Medulla oblongata (tissue), 1 donor: ENCODE measurements at regions not wholly inside any gene's neighbourhood (a gene's known extent, or its start where the extent isn't known, plus 50 kb on each side); places are given as distances from the start of the nearest gene placed in this dataset.

Experiments used
- DNase-seq: peaks from one replicate; pipeline ENCODE4 v3.0.0-alpha.2; 2015; ENCODE audit errors: extremely low spot score

DNA sequence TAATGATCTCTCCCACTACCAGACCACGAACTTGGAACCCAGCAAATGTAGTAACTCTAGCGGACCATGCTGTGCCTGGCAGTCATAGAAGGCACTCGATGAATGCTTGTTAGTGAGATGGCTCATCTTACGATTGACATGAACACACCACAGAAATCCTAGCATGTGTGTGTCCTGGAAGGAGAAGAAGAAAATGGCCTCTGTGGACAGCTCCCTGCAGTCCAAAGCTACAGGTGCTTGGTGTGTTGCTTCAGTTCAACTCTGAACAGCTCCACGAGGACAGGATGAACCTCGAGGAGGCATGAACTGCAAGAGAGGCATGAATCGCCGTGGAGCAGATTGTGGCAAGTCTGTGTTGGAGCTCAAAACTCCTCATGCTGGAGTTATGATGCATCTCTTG is 93.5 kb downstream of the KLF6 start:
- DNase-seq, result no peak

DNA sequence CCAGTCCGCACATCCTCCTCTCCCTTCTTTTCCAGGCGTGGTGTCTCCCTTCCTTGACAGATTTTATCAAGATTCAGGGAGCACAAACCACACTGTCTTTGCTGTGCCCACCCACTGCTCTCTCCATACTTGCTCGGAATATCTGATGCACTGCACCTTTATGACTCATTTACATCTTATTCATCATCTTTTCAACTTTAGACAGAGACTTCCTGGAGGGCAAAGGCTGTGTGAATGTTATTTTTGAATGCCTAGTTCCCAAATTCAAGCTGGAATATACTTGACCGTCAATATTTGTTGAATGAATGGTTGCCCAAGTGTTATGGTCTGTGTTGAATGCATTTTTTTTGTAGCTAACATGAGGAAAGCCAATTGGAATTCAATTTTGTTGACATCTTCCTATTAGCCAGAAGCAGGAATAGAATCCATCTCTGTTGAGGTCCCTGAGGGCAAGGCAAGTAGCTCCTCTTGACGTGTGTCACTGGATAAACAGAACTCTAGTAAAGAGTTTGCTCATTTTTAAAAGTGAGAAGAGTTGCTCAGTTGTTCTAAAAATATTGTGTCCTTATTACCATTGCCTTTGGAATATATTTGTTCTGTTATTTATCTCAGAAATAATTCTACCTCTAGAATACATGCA is 95.0 kb downstream of the KLF6 start:
- no peak for DNase-seq

DNA sequence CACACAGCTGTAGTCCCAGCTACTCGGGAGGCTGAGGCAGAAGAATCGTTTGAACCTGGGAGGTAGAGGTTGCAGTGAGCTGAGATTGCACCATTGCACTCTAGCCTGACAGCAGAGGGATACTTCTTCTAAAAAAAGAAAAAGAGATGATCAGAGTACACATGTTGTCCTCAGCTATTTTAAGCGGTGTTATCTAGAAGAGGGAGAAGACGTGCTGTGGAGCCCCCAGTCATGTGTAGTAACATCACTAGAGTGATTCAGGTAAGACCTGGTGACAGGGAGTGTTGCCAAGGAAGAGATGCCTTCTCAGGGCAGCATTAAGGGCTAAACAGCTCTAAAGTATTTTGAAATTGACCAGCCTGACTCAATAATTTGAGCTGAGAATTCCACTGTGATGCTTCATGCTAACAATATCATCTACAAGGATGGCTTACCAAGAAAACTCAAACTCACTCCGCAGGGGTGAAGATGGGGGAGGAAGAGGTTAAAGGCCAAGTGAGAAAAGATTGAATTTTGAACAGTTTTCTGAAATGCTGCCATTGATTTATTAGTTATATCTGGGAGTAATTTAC is 97.4 kb downstream of the KLF6 start:
- no peak for DNase-seq

DNA sequence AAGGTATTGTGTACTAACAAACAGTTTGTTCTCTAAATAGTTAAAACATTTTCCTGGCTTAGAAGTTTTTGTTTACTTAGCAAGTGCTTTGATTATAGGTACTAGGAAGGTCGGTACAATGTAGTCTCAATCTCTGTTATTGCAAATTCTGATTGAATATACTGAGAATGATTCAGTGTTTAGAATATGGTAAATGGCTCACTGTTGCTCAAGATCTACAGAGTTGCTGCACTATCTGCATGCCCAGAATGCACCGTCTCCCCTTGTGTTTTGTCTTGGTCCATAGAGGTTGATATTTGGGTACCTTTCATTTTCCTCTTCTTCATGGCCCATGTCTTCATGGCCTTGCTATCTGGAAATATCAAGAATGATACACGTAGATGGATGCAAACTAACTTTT is 99.6 kb downstream of the KLF6 start:
- DNase-seq, result no peak

DNA sequence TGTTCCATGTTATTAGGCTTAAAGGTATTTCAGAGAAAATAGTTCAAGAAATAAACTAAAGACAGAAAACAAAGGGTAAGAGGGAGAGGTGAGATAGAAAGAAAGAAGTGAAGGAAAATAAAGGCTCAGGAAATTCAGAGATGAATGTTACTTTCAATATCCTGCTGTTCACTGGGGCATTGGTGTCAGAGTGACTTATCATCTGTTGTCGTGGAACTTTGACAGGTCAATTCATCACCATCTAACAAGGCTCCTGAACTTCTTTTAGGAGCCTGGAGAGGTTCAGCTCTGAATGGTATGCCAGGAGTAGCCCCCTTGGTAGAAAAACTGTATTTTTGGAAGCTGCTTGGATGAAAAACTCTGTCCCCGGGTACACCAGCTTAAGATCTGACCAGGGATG is 100.1 kb downstream of the KLF6 start:
- DNase-seq, result no peak

DNA sequence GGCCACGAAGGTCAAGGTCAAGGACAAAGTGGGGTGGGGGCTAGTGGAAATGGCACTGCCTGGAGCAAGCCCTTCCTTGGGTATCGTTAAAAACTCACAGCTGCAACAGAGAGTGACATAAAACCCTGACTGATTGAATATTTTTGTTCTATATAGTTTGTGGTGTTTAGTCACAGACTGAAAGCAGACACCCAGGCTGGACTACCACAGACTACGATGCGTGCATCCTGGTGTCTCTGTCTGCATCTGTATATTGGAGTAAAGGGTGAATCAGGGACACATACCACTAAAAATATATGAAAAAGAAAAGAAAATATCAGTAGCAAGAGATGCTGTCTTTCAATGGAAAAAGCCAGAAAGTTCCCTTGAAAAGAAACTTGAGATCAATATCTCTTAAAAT is 101.4 kb downstream of the KLF6 start:
- no peak for DNase-seq

DNA sequence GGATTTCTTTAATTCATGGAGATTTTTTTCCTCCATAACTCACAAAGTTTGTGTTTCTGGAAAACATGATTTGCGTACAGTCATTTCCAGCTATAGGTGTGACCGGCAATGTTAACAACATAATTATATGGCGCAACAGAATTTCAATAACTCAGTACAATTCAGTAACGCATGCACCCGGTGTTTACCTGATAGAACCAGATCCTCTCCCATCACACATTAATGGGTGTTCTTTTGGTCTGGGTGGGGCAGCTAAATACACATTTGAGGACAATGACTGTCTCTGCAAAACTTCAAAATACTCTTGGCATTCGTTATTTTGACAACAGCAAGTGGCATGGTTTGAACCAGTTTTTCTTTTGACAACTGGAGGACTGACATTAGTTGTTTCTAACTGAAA is 102.3 kb downstream of the KLF6 start:
- no peak for DNase-seq

DNA sequence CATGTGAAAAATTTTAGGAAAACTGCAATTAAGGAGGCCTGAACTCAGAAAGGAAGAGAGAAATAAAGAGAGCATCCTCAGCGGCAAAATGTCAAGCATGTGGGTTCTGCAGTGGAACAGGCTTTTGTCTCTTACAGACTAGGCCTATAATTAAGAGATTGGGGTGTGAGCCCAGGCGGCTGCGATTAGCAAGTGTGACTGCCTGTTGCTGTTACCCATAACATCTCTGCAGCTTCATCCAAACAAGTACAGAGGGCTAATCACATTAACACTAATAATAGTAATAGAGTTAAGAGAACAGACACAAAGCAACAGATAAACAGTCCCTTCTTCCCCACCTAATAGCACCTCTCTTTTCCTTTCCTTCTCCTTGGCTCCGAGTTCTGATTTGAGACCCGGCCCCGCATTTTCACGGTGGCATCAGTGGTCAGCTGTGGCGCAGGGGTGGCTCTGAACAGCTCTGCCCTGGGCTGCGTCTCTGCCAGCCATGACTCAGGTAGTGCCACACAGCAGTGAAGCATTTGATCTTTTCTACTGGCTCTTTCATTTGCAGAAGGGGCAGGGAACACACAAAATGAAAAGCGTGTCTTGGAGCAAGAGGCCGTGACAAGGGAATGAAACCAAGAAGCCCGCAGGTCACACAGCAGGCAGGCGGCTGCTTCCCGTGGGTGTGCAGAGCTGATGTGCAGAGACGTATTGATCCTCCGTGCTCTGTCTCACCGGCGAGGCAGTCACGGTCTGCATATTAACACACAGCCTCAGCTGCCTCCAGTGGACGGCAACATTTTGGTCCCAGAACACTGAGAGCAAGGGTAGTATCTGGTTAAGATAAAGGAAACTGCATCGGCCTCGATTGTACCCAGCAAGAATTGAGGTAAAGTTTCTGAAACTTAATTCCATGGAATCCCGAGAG is 103.1 kb downstream of the KLF6 start:
- no peak for DNase-seq

DNA sequence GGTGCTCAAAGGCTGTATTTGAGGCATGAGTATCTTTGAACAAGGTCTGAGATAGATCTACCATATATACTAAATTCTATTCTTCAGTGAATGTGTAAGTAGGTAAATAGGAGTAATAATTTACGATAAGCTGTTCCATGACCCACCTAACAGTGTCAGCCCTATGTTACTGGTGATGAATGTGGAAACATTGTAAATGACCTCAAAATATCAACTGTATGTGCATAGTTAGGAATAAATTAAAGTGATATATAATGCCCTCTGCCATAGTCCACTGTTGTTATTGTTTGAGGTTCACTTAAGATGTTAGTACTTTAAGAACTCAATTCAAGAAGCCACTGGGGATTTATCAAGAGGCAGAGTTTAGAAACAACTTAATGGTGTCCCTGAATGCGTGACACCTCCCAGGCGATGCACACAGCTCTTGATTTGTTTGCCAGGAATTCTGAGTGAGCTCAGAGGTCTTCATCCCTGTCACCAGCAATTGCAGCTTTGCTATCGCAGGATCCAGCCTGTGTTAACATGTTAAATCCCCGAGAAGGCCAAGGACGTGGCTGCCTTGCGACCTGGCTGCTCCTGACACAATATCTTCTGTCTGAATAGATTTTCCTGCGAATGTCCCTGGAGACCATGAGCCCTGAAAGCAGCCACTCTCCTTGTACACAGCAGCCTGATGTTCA is 104.9 kb downstream of the KLF6 start:
- no peak for DNase-seq

DNA sequence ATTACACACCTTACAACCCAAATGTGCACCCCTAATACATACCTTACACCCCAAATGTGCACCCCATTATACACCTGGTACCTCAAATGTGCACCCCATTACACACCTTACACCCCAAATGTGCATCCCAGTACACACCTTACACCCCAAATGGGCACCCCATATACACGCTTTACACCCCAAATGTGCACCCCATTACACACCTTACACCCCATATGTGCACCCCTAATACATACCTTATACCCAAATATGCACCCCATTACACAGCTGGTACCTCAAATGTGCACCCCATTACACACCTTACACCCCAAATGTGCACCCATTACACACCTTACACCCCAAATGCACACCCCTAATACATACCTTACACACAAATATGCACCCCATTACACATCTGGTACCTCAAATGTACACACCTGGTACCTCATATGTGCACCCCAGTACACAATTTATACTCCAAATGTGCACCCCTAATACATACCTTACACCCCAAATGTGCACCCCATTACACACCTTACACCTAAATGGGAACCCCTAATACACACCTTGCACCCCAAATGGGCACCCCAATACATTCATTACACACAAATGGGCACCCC is 106.3 kb downstream of the KLF6 start:
- DNase-seq, result no peak

DNA sequence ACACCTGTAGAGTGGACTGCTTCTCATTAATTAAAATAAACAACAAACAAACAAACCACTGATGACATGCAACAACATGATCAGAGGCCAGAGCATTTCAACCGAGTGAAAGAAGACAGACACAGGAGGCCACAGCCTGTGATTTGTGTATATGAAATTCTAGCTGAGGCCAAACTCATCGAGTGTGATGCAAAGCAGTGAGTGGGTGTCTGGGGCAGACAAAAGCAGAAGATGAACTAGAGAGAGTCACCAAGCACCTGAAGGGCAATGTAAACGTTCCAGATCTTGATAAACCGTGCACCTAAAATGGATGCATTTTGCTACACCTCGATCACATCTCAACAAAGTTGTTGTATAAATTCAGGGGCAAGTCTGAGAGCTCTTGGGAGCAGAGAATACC is 108.4 kb downstream of the KLF6 start:
- DNase-seq, result no peak

DNA sequence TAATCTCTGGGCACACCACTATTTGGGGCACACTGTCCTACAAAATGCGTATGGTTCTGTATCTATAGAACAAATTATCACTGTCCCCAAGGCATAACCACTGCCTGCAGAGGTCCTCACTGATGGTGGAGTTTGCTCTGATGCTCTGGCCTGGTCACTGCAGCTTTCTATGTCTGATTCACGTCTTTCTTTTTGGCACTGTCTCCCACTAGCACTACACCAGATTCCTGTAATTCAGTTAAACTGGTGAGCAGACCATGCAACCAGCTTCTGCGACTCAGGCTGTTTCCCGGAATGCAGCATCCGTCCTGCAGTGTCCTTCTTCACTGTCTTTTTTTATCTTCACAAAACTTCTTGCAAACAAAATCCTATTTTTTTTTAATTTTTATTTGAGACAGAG is 112.8 kb downstream of the KLF6 start:
- no peak for DNase-seq

DNA sequence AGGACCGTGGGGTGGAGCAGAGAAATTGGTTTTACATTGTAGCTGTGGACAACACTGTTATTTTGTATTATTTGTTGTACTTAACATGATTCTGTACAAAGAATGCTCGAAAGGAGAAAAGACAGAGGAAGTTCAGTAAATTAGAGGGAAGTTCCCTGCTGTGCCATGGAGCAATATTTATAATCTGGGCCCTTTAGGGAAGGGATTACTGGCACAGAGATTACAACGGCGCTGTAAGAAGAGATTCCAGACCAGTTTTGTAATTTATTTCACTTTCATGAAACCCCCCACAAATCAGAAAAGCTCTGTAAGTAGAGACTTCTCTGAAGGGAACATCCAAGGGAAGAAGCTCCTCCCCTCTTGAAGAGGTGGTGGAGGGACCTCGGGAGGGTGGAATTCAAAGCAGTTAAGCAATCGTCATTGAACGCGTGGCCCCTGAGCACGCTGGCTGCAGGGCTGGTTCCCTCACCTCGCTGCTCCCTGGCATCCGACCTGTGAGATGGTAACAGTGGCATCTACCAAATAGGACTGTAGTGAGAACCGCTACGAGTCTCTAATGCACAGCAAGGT is 113.5 kb downstream of the KLF6 start:
- DNase-seq, result no peak

DNA sequence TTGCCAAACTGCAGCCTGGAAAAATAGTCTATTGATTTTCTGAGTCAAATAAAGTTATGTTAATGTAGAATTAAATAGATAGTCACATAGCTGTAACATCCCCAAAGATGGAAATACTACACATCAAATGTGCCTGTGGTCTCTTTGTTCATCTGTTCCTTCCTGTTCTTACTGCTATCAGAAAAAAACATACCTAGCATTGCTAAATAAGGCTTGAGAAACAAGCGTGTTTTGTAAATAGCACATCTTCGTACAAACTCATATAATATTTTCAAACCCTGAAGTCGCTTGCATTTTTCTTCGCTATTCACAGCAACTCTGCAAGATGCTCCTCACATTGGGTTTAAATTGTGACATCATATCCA is 116.1 kb downstream of the KLF6 start:
- DNase-seq, result no peak

DNA sequence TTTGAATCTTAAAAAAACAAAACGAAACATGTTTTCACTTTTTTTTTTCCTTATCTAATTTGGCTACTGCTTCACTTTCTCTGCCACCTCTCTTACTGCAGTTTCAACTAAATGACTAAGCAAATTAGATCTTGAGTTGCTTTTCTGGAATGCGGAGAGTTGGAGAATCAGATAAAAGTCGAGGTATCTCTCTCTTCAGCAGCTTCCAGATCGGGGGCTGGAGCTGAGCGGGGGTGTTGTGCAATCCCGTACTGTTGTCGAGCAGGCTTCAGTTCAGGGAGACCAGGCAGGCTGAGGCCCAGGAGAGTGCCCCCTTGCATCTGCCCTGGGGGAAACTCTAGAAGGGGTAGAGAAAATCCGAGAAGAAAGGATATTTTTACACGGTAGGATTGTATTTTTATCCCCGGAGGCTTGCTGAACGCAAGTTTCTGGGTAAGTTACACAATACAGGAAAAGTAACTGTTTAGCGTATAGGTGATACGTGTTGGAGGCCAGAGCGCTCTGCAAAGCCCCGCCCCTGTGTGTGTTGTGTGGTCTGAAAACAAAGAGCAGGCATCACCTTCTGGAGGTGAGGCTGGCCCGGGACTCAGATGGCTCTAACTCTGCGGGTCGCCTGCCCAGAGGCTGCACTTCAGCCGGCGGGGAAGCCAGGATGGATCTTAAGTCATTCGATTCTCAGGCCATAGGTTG is 116.6 kb downstream of the KLF6 start:
- no peak for DNase-seq

DNA sequence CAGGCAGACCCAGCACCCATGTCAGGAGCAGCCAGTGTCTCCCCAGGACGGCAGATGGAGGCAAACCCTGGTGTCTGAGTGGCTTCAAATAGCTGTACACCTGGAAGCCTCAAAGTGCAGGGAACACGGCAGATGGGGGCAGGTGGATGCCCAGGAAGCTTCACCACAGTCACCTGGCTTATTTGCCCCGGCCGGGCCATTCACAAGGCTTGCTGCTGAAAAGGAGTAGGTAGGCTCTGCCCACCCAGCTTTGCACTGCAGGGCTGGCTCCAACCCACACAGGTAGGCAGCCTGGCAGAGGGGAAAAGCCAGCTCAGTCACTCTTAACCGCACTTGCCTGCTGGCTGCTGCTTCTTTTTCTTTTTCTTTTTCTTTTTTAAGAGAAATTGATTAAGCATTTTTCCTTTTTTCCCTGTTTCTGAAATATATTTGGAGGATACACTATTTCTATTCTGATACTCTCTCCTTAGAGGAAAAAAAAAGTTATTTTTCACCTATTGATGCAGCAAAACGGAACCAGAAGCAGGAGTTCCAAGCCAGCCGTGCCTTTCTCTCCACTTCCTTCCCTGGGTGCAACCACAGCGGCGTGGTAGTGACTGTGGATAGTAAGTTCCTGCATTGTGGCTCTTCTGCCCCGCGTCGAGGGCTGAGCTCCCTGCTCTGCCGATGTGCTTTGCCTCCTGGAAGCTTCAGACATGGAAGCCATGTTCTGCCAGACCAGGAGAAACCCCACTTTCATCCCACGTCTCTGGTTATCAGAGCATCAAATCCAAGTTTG is 118.3 kb downstream of the KLF6 start:
- DNase-seq, result peak; percentile 47

DNA sequence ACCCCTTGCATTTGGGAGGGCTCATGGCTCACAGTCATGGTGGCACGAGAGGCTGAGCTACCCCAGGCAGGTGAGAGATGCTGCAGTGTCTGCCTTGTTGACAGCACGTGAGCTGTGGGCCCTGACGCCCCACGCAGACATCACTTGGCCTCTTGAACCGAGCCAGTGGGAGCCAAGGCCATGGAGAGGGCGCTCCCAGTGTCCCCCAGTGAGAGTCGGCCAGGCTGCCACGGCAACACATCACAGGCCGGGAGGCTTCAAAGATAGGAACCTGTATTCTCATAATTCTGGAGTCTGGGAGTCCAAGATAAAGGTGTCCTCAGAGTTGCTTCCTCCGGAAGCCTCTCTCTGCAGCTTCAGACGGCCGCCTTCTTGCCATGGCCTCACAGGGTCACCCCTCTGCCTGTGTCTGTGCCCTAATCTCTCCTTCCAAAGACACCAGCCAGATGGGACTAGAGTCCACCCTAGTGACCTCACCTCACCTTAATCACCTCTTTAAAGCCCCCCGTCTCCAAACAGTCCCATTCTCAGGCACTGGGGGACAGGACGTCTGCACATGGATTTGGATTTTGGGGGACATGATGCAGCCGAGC is 119.6 kb downstream of the KLF6 start:
- no peak for DNase-seq

DNA sequence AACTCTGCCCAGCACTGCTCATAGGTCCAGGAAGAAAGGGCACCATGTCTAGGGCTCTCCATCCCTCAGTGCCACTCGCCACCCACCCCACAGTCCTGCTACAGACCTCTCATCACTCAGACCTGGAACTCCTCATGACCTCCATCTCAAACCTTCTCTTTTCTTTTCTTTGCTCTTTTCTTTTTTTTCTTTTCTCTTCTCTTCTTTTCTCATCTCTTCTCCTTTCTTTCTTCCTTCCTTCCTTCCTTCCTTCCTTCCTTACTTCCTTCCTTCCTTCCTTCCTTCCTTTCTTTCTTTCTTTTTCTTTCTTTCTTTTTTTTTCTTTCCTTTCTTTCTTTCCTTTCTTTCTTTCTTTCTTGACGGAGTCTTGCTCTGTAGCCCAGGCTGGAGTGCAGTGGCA is 122.2 kb downstream of the KLF6 start:
- DNase-seq, result no peak

DNA sequence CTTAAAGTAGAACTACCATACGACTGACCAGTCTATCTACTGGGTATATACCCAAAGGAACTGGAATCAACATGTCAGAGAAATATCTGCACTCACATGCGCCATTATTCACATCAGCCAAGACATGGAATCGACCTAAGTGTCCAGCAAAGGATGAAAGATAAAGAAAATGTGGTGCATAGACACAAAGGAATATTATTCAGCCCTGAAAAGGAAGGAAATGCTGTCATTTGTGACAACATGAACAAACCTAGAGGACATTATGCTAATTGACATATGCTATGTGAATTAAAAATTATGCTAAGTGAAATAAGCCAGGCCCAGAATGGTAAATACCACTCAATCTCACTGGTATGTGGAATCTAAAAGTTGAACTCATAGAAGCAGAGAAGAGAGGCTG is 123.7 kb downstream of the KLF6 start:
- DNase-seq, result no peak

DNA sequence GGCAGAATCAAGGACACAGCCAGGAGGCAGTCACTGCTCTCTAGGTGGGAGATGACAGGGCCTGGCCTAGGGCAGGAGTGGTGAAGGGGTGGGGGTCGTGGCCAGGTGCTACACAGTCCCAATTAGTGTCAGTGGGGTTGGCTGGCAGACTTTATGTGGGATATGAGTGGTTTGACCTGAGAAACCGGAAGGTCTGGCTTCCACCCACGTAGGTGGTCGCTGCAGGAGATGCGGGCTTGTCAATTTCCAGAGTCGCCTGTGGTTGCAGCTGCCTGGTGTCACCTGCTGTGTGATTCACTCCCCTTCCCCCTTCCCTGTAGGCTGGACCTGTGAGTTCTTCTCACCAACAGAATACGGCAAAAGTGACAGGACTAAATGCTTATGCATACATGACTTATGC is 124.3 kb downstream of the KLF6 start:
- no peak for DNase-seq
